HG03469 (cell line): ENCODE measurements at regions not wholly inside any gene's neighbourhood (a gene's known extent, or its start where the extent isn't known, plus 50 kb on each side); places are given as distances from the start of the nearest gene placed in this dataset.
"Not testable (repeated sequence)": the region's sequence is repeated elsewhere in the genome, so short reads cannot be mapped to it uniquely, and the experiment has no call there.

Experiments
- ATAC-seq: cut with Tn5 transposase; IDR thresholded peaks from one replicate; pipeline ENCODE4 v1.9.1; 2021; ENCODE audit warnings: mild to moderate bottlenecking, moderate library complexity, moderate number of reproducible peaks; ENCODE audit not compliant: unreplicated experiment

DNA sequence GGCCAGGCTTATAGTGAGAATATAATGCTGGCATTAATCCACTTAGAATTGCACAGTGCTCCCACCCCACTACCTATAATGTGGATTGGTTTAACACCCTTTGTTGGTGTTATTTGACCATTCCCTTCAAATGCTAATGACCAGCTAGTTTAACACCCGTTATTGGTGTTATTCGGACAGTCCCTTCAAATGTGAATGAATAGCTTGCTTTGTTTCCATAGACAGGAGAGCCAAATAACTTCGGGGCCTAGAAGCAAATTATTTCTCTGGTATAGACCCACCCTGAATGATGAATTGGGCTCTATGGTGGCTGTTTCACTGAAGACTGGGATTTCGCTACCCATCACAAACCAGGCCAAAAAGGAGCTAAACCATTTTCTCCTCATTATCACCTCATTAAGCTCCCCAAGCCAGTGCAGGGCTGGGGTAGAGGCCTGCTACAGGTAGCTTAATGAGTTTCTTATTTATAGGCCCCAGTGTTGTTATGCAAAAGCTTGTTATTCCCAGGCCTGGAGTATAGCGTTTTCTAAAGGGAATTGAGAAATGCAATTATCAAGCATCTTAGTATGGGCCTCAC lies 494.1 kb upstream of the DPH6 start:
- no peak for ATAC-seq

DNA sequence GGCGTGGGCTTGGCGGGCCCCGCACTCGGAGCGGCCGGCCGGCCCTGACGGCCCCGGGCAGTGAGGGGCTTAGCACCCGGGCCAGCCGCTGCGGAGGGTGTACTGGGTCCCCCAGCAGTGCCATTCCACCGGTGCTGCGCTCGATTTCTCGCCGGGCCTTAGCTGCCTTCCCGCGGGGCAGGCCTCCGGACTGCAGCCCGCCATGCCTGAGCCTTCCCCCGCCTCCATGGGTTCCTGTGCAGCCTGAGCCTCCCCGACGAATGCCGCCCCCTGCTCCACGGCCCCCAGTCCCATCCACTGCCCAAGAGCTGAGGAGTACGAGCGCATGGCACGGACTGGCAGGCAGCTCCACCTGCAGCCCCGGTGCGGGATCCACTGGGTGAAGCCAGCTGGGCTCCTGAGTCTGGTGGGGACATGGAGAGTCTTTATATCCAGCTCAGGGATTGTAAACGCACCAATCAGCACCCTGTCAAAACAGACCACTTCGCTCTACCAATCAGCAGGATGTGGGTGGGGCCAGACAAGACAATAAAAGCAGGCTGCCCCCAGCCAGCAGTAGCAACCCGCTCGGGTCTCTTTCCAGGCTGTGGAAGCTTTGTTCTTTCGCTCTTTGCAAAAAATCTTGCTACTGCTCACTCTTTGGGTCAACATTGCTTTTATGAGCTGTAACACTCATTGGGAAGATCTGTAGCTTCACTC lies 501.2 kb upstream of the DPH6 start:
- ATAC-seq: not testable (repeated sequence)

DNA sequence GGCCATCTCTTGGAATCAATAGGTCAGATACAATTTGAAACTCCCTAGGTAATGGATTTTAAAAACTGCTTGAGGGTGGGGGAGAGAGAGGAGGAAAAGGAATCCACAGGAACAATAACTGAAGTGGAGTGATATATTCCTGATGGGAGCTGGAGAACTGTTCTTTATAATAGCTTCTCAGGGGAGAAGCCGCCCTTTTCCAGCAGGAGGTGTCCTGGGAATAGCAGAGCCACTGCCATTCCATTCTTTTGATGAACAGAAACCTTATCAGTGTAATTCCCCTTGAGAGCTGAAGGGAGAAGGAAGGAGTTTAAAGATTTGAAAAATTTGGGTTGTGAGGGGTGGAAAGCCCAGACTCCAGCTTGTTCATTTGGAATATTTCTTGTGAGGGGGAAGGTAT lies 504.9 kb upstream of the DPH6 start:
- ATAC-seq: no peak

DNA sequence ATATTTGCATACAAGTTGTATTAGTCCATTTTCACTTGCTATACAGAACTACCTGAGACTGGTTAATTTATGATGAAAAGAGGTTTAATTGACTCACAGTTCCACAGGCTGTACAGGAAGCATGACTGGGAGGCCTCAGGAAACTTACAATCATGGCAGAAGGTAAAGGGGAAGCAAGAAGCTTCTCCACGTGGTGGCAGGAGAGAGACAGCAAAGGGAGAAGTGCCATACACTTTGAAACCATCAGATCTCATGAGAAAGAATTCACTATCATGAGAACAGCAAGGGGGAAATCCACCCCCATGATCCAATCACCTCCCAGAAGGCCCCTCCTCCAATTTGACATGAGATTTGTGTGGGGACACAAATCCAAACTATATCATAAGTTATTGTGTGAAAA lies 506.7 kb upstream of the DPH6 start:
- ATAC-seq: not testable (repeated sequence)

DNA sequence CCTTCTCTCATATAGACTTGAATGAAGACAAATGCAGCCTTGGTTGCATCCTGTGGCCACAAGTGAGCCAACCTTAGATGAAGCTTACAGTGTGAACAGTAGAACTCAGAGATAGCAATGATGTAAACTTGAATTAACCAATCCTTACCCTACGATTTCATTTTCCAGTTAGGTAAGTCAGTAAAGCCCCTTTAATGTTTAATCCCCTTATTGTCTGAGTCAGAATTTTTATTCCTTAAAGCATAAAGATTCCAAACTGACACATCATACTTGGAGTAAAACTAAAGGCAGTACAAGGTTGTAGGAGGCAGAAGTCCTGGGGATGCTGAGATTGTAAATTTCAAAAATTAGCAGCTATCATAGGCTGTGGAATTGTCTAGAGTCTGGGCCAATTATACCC lies 507.8 kb upstream of the DPH6 start:
- ATAC-seq: no peak

DNA sequence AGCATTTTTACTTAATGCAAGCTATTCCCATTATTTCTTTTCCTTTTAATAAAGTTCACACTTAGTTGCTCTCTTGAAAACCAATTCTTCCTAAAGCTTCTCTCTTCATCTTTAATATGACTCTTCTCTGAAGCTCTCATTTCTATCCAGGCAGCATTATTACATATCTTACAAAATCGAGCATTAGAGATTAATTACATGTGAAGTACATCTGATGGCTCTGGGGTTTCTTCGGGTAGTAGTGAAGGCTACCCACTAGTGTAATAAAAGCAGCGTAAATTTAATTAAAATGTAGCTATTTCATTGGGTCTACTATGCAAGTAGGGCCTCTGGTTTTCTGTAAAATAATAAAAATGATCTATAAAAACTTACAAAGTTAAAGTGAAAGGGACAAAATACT lies 513.6 kb upstream of the DPH6 start:
- no peak for ATAC-seq

DNA sequence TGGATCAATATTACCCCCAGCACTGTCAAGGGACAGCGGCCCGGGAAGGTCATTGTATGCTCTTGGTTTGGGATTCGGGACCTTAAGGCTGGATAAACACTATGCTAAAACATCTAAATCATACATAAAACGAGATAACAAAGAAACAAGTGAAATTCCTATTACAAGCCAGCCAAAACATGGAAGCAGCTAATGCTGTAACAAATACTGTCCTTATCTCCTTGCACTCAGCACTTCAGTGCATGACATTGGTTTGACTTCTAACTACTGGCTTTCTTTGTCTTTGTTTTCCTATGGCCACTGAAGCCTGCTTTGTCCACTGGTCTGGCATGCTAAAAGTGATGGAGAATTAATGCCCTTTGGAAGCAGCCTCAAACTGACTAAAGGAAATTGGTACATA lies 516.4 kb upstream of the DPH6 start:
- ATAC-seq: no peak

DNA sequence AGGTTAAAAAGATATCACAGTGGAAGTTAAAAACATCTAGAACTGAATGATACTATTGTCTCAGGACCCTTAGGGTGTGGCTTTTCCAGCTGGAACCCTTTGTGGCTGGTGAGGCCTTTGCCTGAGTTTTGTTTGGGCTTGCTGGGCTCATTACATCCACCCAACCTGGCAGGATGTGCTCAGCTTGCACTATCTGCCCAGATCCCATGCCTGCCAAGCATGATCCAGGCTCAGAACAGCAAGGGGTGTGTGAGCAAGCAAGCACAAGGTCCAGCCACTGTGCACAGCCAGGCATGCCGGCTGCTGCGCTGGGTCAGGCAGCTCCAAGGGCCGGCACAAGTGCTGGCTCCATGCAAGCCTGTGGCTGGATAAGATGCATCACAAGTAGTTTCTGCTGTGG lies 512.7 kb upstream of the CDIN1 start:
- no peak for ATAC-seq

DNA sequence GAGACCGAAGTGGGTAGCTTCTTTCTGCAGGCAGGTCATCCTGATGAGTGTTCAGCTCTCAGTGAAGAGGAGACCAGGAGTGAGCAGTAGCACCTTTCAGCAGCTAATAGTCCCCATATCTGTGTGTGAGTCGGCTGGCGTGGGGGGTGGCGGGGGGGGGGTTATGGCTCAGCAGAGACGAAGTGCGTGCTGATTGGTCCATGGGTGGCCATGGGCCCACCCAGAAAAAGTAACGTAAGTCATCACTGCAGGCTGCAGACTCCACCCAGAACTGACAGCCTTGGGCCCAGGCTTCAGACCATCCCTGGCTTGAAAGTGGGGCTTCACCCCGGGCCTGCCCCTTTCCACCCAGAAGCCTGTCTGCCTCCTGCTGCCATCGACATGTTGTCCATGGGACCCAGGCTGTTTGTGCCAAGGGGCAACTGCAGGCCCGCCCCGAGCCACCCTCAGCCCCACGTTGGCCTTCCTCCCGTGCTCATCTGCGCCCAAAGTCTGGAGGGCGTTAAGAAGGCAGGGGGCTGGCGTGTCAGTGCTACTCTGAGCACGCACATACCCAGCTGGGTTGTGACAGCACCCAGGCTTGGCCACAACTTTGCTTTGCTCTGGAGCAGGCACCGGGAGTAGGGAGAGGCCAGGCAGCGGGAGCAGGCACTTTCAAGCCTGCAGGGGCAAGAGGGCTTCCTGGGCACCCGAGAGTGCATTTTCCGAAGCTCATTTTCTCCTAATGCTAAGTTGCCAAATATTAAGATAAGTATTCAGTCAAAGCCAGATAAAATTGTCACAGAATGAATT lies 511.7 kb upstream of the CDIN1 start:
- no peak for ATAC-seq

DNA sequence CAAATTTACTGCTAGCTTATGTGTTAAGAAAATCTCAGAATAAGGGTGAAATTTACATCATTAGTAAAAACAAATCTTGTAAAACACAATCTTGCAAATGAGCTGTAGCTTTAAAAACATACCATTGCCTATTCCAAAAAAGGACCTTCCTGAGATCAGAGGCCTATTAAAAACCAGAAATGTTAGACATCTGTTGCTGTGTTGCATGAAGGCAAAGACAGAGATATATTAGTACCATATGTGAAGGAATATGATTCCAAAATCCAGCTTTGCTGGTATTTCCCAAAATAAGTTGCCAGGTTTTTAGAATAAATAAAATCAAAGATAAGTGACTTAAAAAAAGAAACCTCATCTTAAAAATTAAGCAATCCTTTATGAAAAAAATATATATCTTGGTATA lies 504.1 kb upstream of the CDIN1 start:
- no peak for ATAC-seq

DNA sequence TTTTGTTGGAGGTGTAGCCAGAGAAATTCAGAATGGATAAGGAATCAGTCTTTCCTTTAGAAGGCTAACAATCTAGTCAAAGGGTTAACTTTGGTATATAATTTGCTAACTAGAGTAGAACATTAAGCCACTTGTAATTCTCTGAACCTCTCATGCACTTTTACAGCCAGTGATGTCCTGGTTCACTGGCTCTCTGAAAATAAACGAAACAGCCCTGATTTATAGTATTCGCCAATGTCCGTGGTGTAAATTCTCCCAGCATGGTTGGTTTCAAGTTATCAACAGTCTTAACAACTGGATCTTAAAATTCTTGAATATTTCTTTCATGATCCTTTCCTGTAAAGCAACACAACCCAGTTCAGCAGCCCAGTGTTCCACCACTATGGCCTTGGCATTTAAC lies 500.4 kb upstream of the CDIN1 start:
- no peak for ATAC-seq

DNA sequence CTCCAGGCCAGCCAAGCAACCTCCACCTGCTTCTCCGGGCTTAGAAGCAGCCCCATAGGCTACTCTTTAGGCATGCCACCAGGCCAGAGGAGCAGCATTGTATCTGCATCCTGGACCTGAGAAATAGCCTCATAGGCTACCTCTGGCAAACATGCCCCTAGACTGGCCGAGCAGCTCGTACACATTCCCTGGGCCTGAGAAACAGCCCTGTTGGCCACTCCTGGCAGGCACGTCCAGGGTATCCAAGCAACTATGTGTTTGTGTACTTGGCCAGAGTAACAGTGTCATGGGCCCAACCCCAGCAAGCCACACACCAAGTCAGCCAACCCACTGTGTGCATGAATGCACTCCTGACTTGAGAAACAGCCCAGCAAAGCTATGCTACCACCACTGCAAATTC lies 498.7 kb upstream of the CDIN1 start:
- ATAC-seq: no peak

DNA sequence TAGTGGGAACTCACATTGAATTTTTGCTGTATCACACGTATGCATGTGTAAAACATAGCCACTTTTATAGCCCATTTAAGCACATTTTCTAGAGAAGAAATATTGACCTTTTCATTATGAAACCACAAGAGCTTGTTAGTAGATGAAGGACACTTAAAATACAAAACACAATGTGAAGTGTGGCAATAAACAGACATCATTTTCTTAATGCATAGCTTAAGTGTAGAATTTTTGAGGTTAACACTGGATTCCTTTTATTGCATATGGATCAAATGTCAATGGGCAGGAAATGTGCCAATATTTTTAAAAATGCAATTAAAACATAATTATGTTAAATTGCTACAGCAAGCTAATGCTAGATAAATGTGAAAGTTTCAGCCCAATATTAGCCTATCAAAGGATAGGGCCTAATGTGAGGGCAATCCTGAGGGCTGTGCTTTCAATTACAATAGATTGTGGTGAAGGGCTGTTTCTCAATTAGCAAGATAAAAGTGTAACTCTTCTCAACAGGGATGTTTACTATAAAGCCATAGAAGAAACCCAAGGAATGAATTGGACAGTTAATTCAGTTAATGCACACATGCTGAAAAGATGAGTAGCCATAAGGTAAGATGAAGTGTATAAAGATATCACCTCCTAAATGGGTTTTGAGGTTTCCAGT lies 489.0 kb upstream of the CDIN1 start:
- no peak for ATAC-seq

DNA sequence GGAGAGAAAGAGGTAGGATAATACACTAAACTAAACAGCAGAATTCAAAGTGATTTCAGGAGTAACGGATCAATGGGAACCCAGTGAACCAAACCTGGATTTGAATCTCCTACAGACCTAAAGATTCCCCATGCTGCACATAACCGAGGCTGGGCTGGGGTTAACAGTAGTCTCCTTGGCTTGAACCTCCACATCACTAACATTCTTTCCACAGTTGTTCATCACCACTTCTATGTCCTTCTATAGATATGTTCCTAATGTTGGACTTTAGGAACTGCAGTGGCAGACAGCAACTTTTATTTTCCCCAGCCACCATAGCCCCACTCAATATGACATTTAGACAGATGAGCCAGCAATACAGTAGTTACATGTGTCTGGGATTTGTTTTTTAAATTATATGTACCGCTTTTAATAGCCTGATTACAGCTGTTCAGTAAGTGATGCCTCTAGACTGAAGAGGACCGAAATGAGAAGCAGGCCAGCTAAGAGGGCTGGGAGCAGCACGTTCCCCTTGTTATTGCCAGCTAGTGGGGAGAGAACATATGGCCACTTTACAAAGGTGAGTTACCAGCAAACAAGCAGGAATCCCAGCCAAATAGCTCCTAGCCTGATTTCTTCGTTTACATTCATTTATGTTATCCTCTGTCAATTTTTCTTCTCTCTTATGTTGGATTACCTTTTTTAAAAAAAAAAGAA lies 472.6 kb upstream of the CDIN1 start:
- ATAC-seq: no peak

DNA sequence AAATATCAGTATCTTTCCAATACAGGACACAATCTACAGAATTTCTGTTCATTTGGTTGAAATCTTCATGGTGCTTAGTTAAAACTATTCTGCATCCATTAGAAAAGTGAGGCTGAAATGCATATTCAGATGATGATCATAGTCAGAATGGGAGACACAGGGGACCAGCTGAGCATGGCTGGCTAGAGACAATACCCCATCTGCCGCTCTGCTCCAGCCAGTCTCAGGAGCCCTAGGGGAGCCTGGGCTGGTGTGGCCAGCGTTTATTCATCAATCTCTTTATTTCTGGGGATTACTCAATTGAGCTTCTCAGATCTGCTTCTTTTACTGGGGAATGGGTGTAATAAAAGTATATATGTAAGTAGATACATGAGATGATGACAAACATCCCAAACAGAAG lies 470.9 kb upstream of the CDIN1 start:
- no peak for ATAC-seq

DNA sequence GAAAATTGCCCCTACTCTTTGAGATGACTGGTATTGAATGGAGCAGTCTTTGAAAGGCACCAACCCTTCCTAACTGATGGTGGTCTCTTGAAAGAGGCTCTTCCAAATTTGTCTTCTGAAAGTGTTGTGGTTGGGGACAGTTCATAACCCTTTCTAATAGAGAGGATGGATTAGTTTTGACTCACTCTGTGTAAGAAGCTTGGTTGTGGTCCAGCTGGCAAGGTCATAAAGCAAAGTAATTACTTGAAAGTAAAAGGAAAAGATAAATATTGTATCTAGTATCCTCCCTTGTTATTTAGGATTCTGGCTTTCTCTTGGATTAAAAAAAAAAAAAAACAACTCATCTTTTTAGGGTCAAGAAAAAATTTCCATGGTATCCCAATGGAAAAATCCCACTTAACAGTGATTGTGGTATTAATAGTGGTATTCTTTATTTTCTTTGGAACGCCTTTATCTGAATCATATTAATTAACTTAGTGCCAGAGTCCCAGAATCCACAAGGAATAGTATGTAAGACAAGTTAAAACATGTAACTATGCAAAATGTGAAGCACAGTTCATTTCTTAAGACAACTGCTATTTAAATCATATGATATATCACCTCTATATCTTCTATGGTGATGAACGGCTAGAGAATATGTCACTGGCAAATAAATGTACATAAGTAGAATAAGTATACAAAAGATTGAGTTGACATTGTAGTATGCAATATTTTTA lies 469.3 kb upstream of the CDIN1 start:
- ATAC-seq: no peak

DNA sequence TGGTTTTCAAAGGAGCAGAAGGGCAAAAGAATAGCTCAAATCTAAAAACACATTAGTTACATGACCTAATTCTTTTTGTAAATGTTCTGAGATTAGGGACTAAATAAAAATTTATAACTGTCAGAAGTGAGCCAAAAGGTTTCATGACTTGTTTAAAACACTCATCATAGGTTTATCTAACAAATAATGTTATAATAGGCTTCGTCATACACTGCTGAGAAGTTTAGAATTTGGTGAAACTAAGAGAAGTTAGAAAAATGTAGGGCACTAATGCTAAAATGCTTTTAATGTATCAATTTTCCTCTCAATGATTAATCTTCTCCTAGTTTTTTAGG lies 468.8 kb upstream of the CDIN1 start:
- ATAC-seq: no peak

DNA sequence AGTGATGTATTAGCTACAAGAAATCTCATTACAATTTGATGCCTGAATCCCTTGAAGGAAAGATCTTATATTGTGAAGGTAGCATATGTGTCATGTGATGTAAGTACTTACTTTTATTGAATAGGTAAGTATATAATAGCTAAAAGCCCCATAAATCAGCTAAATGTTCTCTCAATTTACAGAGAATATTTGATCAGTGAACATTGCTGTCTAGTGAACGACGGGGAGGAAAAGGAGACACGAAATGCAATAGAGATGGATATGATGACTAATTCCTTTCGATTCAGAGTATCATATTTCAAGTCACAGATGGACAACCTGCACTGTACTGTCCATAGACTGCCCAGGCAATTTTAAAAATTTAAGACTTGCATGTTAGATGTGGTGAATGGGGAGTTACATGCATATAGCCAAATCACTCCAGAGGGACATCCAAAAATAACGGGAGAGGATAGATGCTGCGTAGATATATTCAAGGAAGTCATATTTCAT lies 462.1 kb upstream of the CDIN1 start:
- ATAC-seq: no peak

DNA sequence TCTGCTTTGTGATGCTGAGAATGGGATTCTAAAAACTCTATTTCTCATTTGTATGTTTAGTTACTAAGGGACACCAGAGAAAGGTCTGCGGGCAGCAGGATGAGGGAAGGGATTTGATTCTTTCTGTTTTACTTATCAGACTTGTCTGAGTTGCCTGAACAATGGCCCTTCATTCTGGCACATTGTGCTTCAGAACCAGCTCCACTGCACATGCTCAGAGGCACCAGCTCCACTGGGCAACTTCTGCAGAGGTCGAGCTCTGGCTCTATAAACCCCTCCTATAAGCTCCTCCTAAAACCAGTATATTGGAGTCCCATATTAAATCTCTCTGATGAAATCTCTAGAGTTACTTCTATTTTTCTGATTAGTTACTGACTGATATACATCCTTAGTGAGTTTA lies 453.2 kb upstream of the CDIN1 start:
- ATAC-seq: no peak

DNA sequence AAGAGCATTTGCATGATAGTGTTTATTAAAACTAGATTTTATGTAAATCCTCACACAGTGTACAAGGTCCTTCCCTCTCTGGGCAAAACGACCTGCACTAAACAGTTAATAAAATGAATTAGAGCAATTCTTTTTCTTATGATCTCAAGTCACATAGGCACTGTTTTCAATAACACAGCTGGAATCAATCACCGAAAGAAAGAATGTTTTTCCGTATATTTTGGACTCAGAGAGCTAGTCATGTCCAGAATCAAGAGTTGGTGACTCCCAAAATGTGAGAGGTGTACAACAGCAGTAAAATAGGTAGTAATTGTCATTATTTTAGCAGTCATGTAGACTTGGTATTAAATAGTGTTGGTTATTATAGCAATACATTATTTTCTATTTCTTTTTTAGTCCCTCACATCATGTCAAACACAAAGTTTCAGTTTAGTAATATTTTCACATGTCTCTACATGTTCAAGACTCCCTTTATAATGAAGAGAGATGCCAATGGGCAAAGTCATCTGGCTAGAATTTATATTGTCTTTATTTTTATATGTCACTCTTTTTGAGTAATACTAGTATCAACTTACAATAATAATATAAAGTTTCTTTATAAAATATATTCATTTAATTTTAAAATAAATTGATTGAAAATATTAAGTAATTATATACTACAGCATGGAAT lies 448.6 kb upstream of the CDIN1 start:
- no peak for ATAC-seq
